Natural killer cell treated with Interleukin-12 subunit alpha and Interleukin-12 subunit beta and Interleukin-15 and Interleukin-18, amount 100 ng/mL, for 72 hours (primary cell): ENCODE measurements at regions not wholly inside any gene's neighbourhood (a gene's known extent, or its start where the extent isn't known, plus 50 kb on each side); places are given as distances from the start of the nearest gene placed in this dataset.
A peak's percentile ranks its signal among the peaks of the same experiment; 100 is the strongest.
"Not testable (repeated sequence)": the region's sequence is repeated elsewhere in the genome, so short reads cannot be mapped to it uniquely, and the experiment has no call there.

ENCODE experiments used
- ATAC-seq, 2 donors: fragments of 150-1000 bp; cut with Tn5 transposase in 1 of 2; sonication (Bioruptor Pico), chemical (Tn5 transposase) in 1 of 2; 2 replicates each; pipeline ENCODE4 v1.10.0; 2021
- DNase-seq: peaks from one replicate; pipeline ENCODE4 v3.0.0; 2022; ENCODE audit warnings: low spot score
- H3K27ac Mint-ChIP-seq, 2 donors: 1 replicate in 1 of 2; 2 replicates in 1 of 2; pipeline ENCODE4 v1.8.0; 2022; ENCODE audit warnings: mixed read lengths in 2 of 2, mild to moderate bottlenecking in 1 of 2, moderate library complexity in 1 of 2
- H3K27me3 Mint-ChIP-seq, 2 donors: 1 replicate in 1 of 2; 2 replicates in 1 of 2; pipeline ENCODE4 v1.8.0; 2022; ENCODE audit warnings: mixed read lengths in 2 of 2
- H3K36me3 Mint-ChIP-seq: one replicate; pipeline ENCODE4 v1.8.0; 2022; ENCODE audit warnings: mixed read lengths
- H3K4me1 Mint-ChIP-seq, 2 donors: 1 replicate in 1 of 2; 2 replicates in 1 of 2; pipeline ENCODE4 v1.8.0; 2022; ENCODE audit warnings: low read depth in 2 of 2, mixed read lengths in 2 of 2, mild to moderate bottlenecking in 1 of 2
- H3K4me3 Mint-ChIP-seq: one replicate; pipeline ENCODE4 v1.8.0; 2022; ENCODE audit warnings: mixed read lengths
- H3K9me3 Mint-ChIP-seq: 2 replicates; pipeline ENCODE4 v1.8.0; 2022; ENCODE audit warnings: mixed read lengths

GRCh38 chr5:154674029-154674428 is 81.1 kb upstream of the LARP1 start:
- no peak overlapping the region for H3K27ac Mint-ChIP-seq
- no peaks in the 10 kb centered on the region for H3K36me3 Mint-ChIP-seq
- H3K4me1 Mint-ChIP-seq = no peaks in the 10 kb centered on the region
- no peak overlapping the region for H3K4me3 Mint-ChIP-seq
- H3K27me3 Mint-ChIP-seq = peaks cover 0 to 2% of the 10 kb centered on the region in 2 donors
- H3K9me3 Mint-ChIP-seq = no peaks in the 10 kb centered on the region
- ATAC-seq = no peak
- DNase-seq = no peak

- Mint-ChIP-seq H3K4me1 (no peaks in the 10 kb centered on the region), H3K9me3 (no peaks in the 10 kb centered on the region), H3K27ac (no peak overlapping the region), H3K27me3 (peaks cover 0 to 2% of the 10 kb centered on the region in 2 donors), H3K4me3 (no peak overlapping the region), H3K36me3 (no peaks in the 10 kb centered on the region)
- no peak for DNase-seq
- ATAC-seq = no peak
Observed at GRCh38 chr5:154673506-154673905, 81.7 kb upstream of the LARP1 start.

GRCh38 chr5:154669913-154670312 is 85.3 kb upstream of the LARP1 start:
- not testable (repeated sequence) for ATAC-seq, H3K27ac Mint-ChIP-seq, H3K9me3 Mint-ChIP-seq, H3K36me3 Mint-ChIP-seq, H3K4me3 Mint-ChIP-seq, H3K4me1 Mint-ChIP-seq, H3K27me3 Mint-ChIP-seq, DNase-seq

- ATAC-seq (no peak), DNase-seq (no peak)
- Mint-ChIP-seq H3K9me3 (peaks cover 4% of the 10 kb centered on the region), H3K36me3 (peaks cover 7% of the 10 kb centered on the region), H3K4me1 (no peaks in the 10 kb centered on the region), H3K27ac (no peak overlapping the region), H3K4me3 (no peak overlapping the region), H3K27me3 (no peaks in the 10 kb centered on the region)
Observed at GRCh38 chr5:154669402-154669801, 85.8 kb upstream of the LARP1 start.

GRCh38 chr5:154664869-154665268 is 90.3 kb upstream of the LARP1 start:
- H3K27me3 Mint-ChIP-seq = no peaks in the 10 kb centered on the region
- peaks cover 6% of the 10 kb centered on the region for H3K9me3 Mint-ChIP-seq
- no peak overlapping the region for H3K27ac Mint-ChIP-seq
- DNase-seq (no peak), ATAC-seq (no peak)
- H3K4me1 Mint-ChIP-seq = no peaks in the 10 kb centered on the region
- H3K4me3 Mint-ChIP-seq = no peak overlapping the region
- H3K36me3 Mint-ChIP-seq = peaks cover 7% of the 10 kb centered on the region

- DNase-seq (no peak), ATAC-seq (no peak)
- Mint-ChIP-seq H3K4me3 (no peak overlapping the region), H3K27ac (no peak overlapping the region), H3K4me1 (no peaks in the 10 kb centered on the region), H3K27me3 (no peaks in the 10 kb centered on the region), H3K9me3 (peaks cover 6% of the 10 kb centered on the region), H3K36me3 (peaks cover 7% of the 10 kb centered on the region)
Observed at GRCh38 chr5:154663424-154663823, 91.8 kb upstream of the LARP1 start.

GRCh38 chr5:154654486-154655371 is 100.4 kb upstream of the LARP1 start:
- ATAC-seq (no peak), DNase-seq (no peak)
- Mint-ChIP-seq H3K4me1 (peaks cover 0 to 7% of the 10 kb centered on the region in 2 donors), H3K9me3 (no peaks in the 10 kb centered on the region), H3K36me3 (no peaks in the 10 kb centered on the region), H3K27me3 (no peaks in the 10 kb centered on the region), H3K27ac (peak overlapping the region in 1 of 2 donors; percentile 19), H3K4me3 (peak overlapping the region; percentile 25)

GRCh38 chr5:154653764-154654485 is 101.3 kb upstream of the LARP1 start:
- peaks cover 0 to 7% of the 10 kb centered on the region in 2 donors for H3K4me1 Mint-ChIP-seq
- DNase-seq = no peak
- H3K9me3 Mint-ChIP-seq = no peaks in the 10 kb centered on the region
- peak in 1 of 2 donors; percentile 38 for ATAC-seq
- H3K27ac Mint-ChIP-seq = no peak overlapping the region
- H3K4me3 Mint-ChIP-seq = peak overlapping the region; percentile 25
- H3K27me3 Mint-ChIP-seq = no peaks in the 10 kb centered on the region
- no peaks in the 10 kb centered on the region for H3K36me3 Mint-ChIP-seq

GRCh38 chr5:154653418-154653763 is 101.8 kb upstream of the LARP1 start:
- Mint-ChIP-seq H3K4me1 (peaks cover 0 to 10% of the 10 kb centered on the region in 2 donors), H3K36me3 (no peaks in the 10 kb centered on the region), H3K4me3 (no peak overlapping the region), H3K27me3 (no peaks in the 10 kb centered on the region), H3K9me3 (no peaks in the 10 kb centered on the region), H3K27ac (no peak overlapping the region)
- DNase-seq (no peak), ATAC-seq (no peak)

- Mint-ChIP-seq H3K4me1 (peaks cover 0 to 11% of the 10 kb centered on the region in 2 donors), H3K27me3 (peaks cover 0 to under 1% of the 10 kb centered on the region in 2 donors), H3K9me3 (no peaks in the 10 kb centered on the region), H3K27ac (no peak overlapping the region), H3K36me3 (no peaks in the 10 kb centered on the region), H3K4me3 (no peak overlapping the region)
- no peak for DNase-seq
- no peak for ATAC-seq
Observed at GRCh38 chr5:154652746-154653417, 102.3 kb upstream of the LARP1 start.

GRCh38 chr5:154651795-154652194 is 103.4 kb upstream of the LARP1 start:
- not testable (repeated sequence) for H3K27ac Mint-ChIP-seq, DNase-seq, H3K27me3 Mint-ChIP-seq, H3K4me3 Mint-ChIP-seq, ATAC-seq, H3K36me3 Mint-ChIP-seq, H3K9me3 Mint-ChIP-seq
- H3K4me1 Mint-ChIP-seq = peaks cover 0 to 22% of the 10 kb centered on the region in 2 donors

GRCh38 chr5:154648706-154649105 is 106.5 kb upstream of the LARP1 start:
- Mint-ChIP-seq H3K27me3 (peaks cover 9 to 11% of the 10 kb centered on the region in 2 donors), H3K27ac (no peak overlapping the region), H3K9me3 (no peaks in the 10 kb centered on the region), H3K4me3 (peak overlapping the region; percentile 27), H3K36me3 (no peaks in the 10 kb centered on the region), H3K4me1 (peaks cover 0 to 21% of the 10 kb centered on the region in 2 donors)
- no peak for DNase-seq
- ATAC-seq = no peak

- Mint-ChIP-seq H3K27me3 (peaks cover 11 to 14% of the 10 kb centered on the region in 2 donors), H3K9me3 (no peaks in the 10 kb centered on the region), H3K4me3 (no peak overlapping the region), H3K4me1 (peaks cover 0 to 21% of the 10 kb centered on the region in 2 donors), H3K36me3 (peaks cover 4% of the 10 kb centered on the region), H3K27ac (no peak overlapping the region)
- ATAC-seq = no peak
- DNase-seq = no peak
Observed at GRCh38 chr5:154648229-154648628, 106.9 kb upstream of the LARP1 start.

- Mint-ChIP-seq H3K9me3 (no peaks in the 10 kb centered on the region), H3K4me3 (peak overlapping the region; percentile 73), H3K36me3 (peaks cover 5% of the 10 kb centered on the region), H3K27me3 (peaks cover 14 to 15% of the 10 kb centered on the region in 2 donors), H3K27ac (no peak overlapping the region), H3K4me1 (peaks cover 0 to 21% of the 10 kb centered on the region in 2 donors)
- no peak for ATAC-seq
- DNase-seq = no peak
Observed at GRCh38 chr5:154647761-154648145, 107.4 kb upstream of the LARP1 start.
